ENCODE measurements at regions not wholly inside any gene's neighbourhood (a gene's known extent, or its start where the extent isn't known, plus 50 kb on each side); places are given as distances from the start of the nearest gene placed in this dataset.

GRCh38 chr3:117084739-117085270 is 375.2 kb downstream of the TUSC7 start:
- TF ChIP-seq, protein P1, sequence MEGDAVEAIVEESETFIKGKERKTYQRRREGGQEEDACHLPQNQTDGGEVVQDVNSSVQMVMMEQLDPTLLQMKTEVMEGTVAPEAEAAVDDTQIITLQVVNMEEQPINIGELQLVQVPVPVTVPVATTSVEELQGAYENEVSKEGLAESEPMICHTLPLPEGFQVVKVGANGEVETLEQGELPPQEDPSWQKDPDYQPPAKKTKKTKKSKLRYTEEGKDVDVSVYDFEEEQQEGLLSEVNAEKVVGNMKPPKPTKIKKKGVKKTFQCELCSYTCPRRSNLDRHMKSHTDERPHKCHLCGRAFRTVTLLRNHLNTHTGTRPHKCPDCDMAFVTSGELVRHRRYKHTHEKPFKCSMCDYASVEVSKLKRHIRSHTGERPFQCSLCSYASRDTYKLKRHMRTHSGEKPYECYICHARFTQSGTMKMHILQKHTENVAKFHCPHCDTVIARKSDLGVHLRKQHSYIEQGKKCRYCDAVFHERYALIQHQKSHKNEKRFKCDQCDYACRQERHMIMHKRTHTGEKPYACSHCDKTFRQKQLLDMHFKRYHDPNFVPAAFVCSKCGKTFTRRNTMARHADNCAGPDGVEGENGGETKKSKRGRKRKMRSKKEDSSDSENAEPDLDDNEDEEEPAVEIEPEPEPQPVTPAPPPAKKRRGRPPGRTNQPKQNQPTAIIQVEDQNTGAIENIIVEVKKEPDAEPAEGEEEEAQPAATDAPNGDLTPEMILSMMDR (IDR thresholded peaks at IDR 0.05; ENCODE audit: extremely low read depth, missing control alignments) = no peak
- DNase-seq (ENCODE audit: low spot score) = no peak

DNA sequence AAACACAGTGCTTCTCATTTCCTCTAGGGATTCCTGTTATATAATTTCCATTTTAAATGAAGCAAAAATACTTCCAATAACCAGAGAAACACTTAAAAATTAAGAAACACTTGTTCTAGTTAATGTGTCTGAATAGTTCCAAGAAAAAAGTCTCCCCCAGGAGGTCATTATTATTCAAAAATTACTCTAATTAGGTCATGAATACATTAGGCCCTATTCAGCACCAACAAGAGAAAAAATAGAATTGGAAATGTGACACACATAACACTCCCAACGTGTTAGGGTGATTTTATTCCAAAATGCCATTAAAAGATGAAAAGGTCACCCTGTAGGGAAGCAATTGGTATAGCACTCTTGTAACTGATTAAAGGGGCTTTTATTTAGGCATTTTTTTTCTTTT is 382.1 kb downstream of the TUSC7 start:
- TF ChIP-seq, protein P1 (IDR thresholded peaks at IDR 0.05; ENCODE audit: extremely low read depth, missing control alignments) = no peak
- DNase-seq (ENCODE audit: low spot score) = no peak

GRCh38 chr3:117096549-117096948 is 387.0 kb downstream of the TUSC7 start:
- TF ChIP-seq, protein P1 (IDR thresholded peaks at IDR 0.05; ENCODE audit: extremely low read depth, missing control alignments) = no peak
- DNase-seq (ENCODE audit: low spot score) = no peak

GRCh38 chr3:117097351-117097750 is 387.8 kb downstream of the TUSC7 start:
- DNase-seq (ENCODE audit: low spot score) = no peak
- TF ChIP-seq, protein P1 (IDR thresholded peaks at IDR 0.05; ENCODE audit: extremely low read depth, missing control alignments) = no peak

- no peak for DNase-seq (ENCODE audit: low spot score)
- TF ChIP-seq, protein P1 (IDR thresholded peaks at IDR 0.05; ENCODE audit: extremely low read depth, missing control alignments) = no peak
Observed at GRCh38 chr3:117101697-117102096, 392.1 kb downstream of the TUSC7 start.

GRCh38 chr3:117102426-117102825 is 392.8 kb downstream of the TUSC7 start:
- no peak for DNase-seq (ENCODE audit: low spot score)
- TF ChIP-seq, protein P1 (IDR thresholded peaks at IDR 0.05; ENCODE audit: extremely low read depth, missing control alignments) = no peak

- DNase-seq (ENCODE audit: low spot score) = no peak
Observed at GRCh38 chr3:117103675-117104074, 394.1 kb downstream of the TUSC7 start.

More at GRCh38 chr3:117103675-117104074, 394.1 kb downstream of the TUSC7 start:
- TF ChIP-seq, protein P1 (IDR thresholded peaks at IDR 0.05; ENCODE audit: extremely low read depth, missing control alignments) = no peak

All from GM20000 (cell line).